WTC11 (cell line): ENCODE measurements at regions not wholly inside any gene's neighbourhood (a gene's known extent, or its start where the extent isn't known, plus 50 kb on each side); places are given as distances from the start of the nearest gene placed in this dataset.

Source experiments
- ATAC-seq: fragments of 200-7000 bp; cut with Tn5 transposase; 2 replicates; pipeline ENCODE4 v1.10.0; 2021; ENCODE audit warnings: mild to moderate bottlenecking, moderate library complexity
- CTCF ChIA-PET: fragments of 300-600 bp; sonication (Branson Sonifier 250); formaldehyde crosslinking; loops from one replicate; lab custom pipeline; 2021; ENCODE audit warnings: antibody characterized with exemption; lab: Charles Lee
- POLR2A ChIA-PET: fragments of 350-600 bp; sonication (Branson Sonifier 250); formaldehyde crosslinking; loops from one replicate; lab custom pipeline; 2021; ENCODE audit warnings: antibody characterized with exemption; lab: Charles Lee
- DNase-seq: peaks from one replicate; pipeline ENCODE4 v3.0.0; 2021; ENCODE audit warnings: low spot score
- H3K27ac Mint-ChIP-seq: 2 replicates; pipeline ENCODE4 v1.8.0; 2021; ENCODE audit warnings: mixed read lengths
- H3K27me3 Mint-ChIP-seq: 2 replicates; pipeline ENCODE4 v1.8.0; 2021; ENCODE audit warnings: low read depth, mild to moderate bottlenecking, moderate library complexity, mixed read lengths
- H3K36me3 Mint-ChIP-seq: 2 replicates; pipeline ENCODE4 v1.8.0; 2021; ENCODE audit warnings: mixed read lengths
- H3K4me1 Mint-ChIP-seq: 2 replicates; pipeline ENCODE4 v1.8.0; 2022; ENCODE audit warnings: mixed read lengths
- H3K4me3 Mint-ChIP-seq: 2 replicates; pipeline ENCODE4 v1.8.0; 2021; ENCODE audit warnings: mild to moderate bottlenecking, moderate library complexity, mixed read lengths
- H3K9me3 Mint-ChIP-seq: 2 replicates; pipeline ENCODE4 v1.8.0; 2021; ENCODE audit warnings: mixed read lengths
- AR ChIP-seq: fragments of 250-450 bp; sonication (Bioruptor Pico); IDR thresholded peaks from 2 replicates; pipeline ENCODE4 v1.9.0; 2021; ENCODE audit warnings: mild to moderate bottlenecking
- CREM ChIP-seq: sonication (generic); formaldehyde crosslinking; IDR thresholded peaks from 2 replicates; pipeline ENCODE4 v1.8.1; 2022; ENCODE audit warnings: mild to moderate bottlenecking, missing genetic modification reagents, moderate library complexity
- ELF4 ChIP-seq: sonication (generic); formaldehyde crosslinking; IDR thresholded peaks from 2 replicates; pipeline ENCODE4 v1.8.1; 2022; ENCODE audit warnings: low read depth, mild to moderate bottlenecking, moderate library complexity, missing genetic modification reagents
- ESRRA ChIP-seq: sonication (generic); formaldehyde crosslinking; IDR thresholded peaks from 2 replicates; pipeline ENCODE4 v1.8.1; 2022; ENCODE audit warnings: mild to moderate bottlenecking, missing genetic modification reagents, borderline replicate concordance
- FOXJ3 ChIP-seq: sonication (generic); formaldehyde crosslinking; IDR thresholded peaks from 2 replicates; pipeline ENCODE4 v1.9.0; 2021; ENCODE audit warnings: missing genetic modification reagents, mild to moderate bottlenecking, borderline replicate concordance
- GTF2I ChIP-seq: fragments of 250-450 bp; sonication (Bioruptor Pico); conservative IDR thresholded peaks from 2 replicates; pipeline ENCODE4 v1.4.0; 2021; ENCODE audit warnings: mild to moderate bottlenecking
- IRF1 ChIP-seq: sonication (generic); formaldehyde crosslinking; IDR thresholded peaks from 2 replicates; pipeline ENCODE4 v1.8.0; 2023; ENCODE audit warnings: missing genetic modification reagents
- KAT7 ChIP-seq: sonication (generic); formaldehyde crosslinking; IDR thresholded peaks from 2 replicates; pipeline ENCODE4 v1.8.1; 2023; ENCODE audit warnings: missing genetic modification reagents, mild to moderate bottlenecking, borderline replicate concordance
- MYBL2 ChIP-seq: sonication (generic); formaldehyde crosslinking; IDR thresholded peaks from 2 replicates; pipeline ENCODE4 v1.8.1; 2023; ENCODE audit warnings: mild to moderate bottlenecking, moderate library complexity, missing genetic modification reagents
- NFATC4 ChIP-seq: fragments of 250-450 bp; sonication (Bioruptor Pico); IDR thresholded peaks from 2 replicates; pipeline ENCODE4 v1.9.0; 2021; ENCODE audit warnings: mild to moderate bottlenecking
- RELA ChIP-seq: sonication (generic); formaldehyde crosslinking; IDR thresholded peaks from 2 replicates; pipeline ENCODE4 v1.8.1; 2022; ENCODE audit warnings: missing genetic modification reagents, mild to moderate bottlenecking, borderline replicate concordance
- SMAD3 ChIP-seq: sonication (generic); formaldehyde crosslinking; IDR thresholded peaks from 2 replicates; pipeline ENCODE4 v1.8.0; 2022; ENCODE audit warnings: missing genetic modification reagents, mild to moderate bottlenecking, borderline replicate concordance
- SMAD4 ChIP-seq: sonication (generic); formaldehyde crosslinking; IDR thresholded peaks from 2 replicates; pipeline ENCODE4 v1.8.0; 2022; ENCODE audit warnings: mild to moderate bottlenecking, missing genetic modification reagents
- SOX15 ChIP-seq: fragments of 250-450 bp; sonication (Bioruptor Pico); IDR thresholded peaks from 2 replicates; pipeline ENCODE4 v1.9.0; 2021; ENCODE audit warnings: mild to moderate bottlenecking
- ZBTB21 ChIP-seq: sonication (generic); formaldehyde crosslinking; IDR thresholded peaks from 2 replicates; pipeline ENCODE4 v1.8.1; 2023; ENCODE audit warnings: mild to moderate bottlenecking, missing genetic modification reagents, borderline replicate concordance
- ZMAT4 ChIP-seq: fragments of 250-450 bp; sonication (Bioruptor Pico); IDR thresholded peaks from 2 replicates; pipeline ENCODE4 v1.9.0; 2021; ENCODE audit warnings: mild to moderate bottlenecking
- ZNF232 ChIP-seq: sonication (generic); formaldehyde crosslinking; IDR thresholded peaks from 2 replicates; pipeline ENCODE4 v1.8.0; 2022; ENCODE audit warnings: mild to moderate bottlenecking, missing genetic modification reagents
- ZNF263 ChIP-seq: sonication (generic); formaldehyde crosslinking; IDR thresholded peaks from 2 replicates; pipeline ENCODE4 v1.8.1; 2022; ENCODE audit warnings: low read depth, mild to moderate bottlenecking, moderate library complexity, missing genetic modification reagents
- ZNF317 ChIP-seq: sonication (generic); formaldehyde crosslinking; IDR thresholded peaks from 2 replicates; pipeline ENCODE4 v1.8.1; 2023; ENCODE audit warnings: low read depth, mild to moderate bottlenecking, moderate library complexity, missing genetic modification reagents, borderline replicate concordance
- ZNF416 ChIP-seq: fragments of 250-450 bp; sonication (Bioruptor Pico); IDR thresholded peaks from 2 replicates; pipeline ENCODE4 v1.9.0; 2021; ENCODE audit warnings: mild to moderate bottlenecking, inconsistent platforms
- ZNF425 ChIP-seq: fragments of 250-450 bp; sonication (Bioruptor Pico); conservative IDR thresholded peaks from 2 replicates; pipeline ENCODE4 v1.9.0; 2021; ENCODE audit warnings: mild to moderate bottlenecking
- ZNF512 ChIP-seq: sonication (generic); formaldehyde crosslinking; IDR thresholded peaks from 2 replicates; pipeline ENCODE4 v1.8.1; 2022; ENCODE audit warnings: missing genetic modification reagents, borderline replicate concordance
- ZNF671 ChIP-seq: fragments of 250-450 bp; sonication (Bioruptor Pico); IDR thresholded peaks from 2 replicates; pipeline ENCODE4 v1.8.0; 2021; ENCODE audit warnings: mild to moderate bottlenecking

- no peak for ATAC-seq
- Mint-ChIP-seq H3K4me1 (peaks cover 3% of the 10 kb centered on the region), H3K27ac (no peak overlapping the region), H3K9me3 (peaks cover 9% of the 10 kb centered on the region), H3K27me3 (no peaks in the 10 kb centered on the region), H3K36me3 (peaks cover 9% of the 10 kb centered on the region), H3K4me3 (no peak overlapping the region)
- CTCF ChIA-PET = no interaction called here
- POLR2A ChIA-PET = no interaction called here
- DNase-seq = no peak
- no peak for TF ChIP-seq RELA (CRISPR knock-in tag)
- TF ChIP-seq ZMAT4 = no peak
- TF ChIP-seq IRF1 (CRISPR knock-in tag) = no peak
- no peak for TF ChIP-seq KAT7 (CRISPR knock-in tag)
- TF ChIP-seq ZNF317 = no peak
- no peak for TF ChIP-seq NFATC4
- TF ChIP-seq ZNF671 (CRISPR knock-in tag) = no peak
- TF ChIP-seq ESRRA (CRISPR knock-in tag) = no peak
- TF ChIP-seq MYBL2 (CRISPR knock-in tag) = no peak
- TF ChIP-seq SOX15 (CRISPR knock-in tag) = no peak
- no peak for TF ChIP-seq ELF4 (CRISPR knock-in tag)
Observed at GRCh38 chr13:81795710-81796109, 1454.8 kb upstream of the SPRY2 start.

- Mint-ChIP-seq H3K27me3 (no peaks in the 10 kb centered on the region), H3K27ac (no peak overlapping the region), H3K4me3 (no peak overlapping the region), H3K4me1 (no peaks in the 10 kb centered on the region), H3K36me3 (peaks cover 12% of the 10 kb centered on the region), H3K9me3 (peaks cover 27% of the 10 kb centered on the region)
- CTCF ChIA-PET = no interaction called here
- POLR2A ChIA-PET = no interaction called here
- DNase-seq (no peak), ATAC-seq (no peak)
- TF ChIP-seq SMAD4 (CRISPR knock-in tag) (no peak), ZNF232 (CRISPR knock-in tag) (no peak), FOXJ3 (no peak), ZBTB21 (CRISPR knock-in tag) (no peak), GTF2I (CRISPR knock-in tag) (no peak)
Observed at GRCh38 chr13:81791641-81792040, 1450.7 kb upstream of the SPRY2 start.

GRCh38 chr13:81781471-81781870 is 1440.5 kb upstream of the SPRY2 start:
- no peaks in the 10 kb centered on the region for H3K36me3 Mint-ChIP-seq
- ATAC-seq (no peak), DNase-seq (no peak)
- no peak overlapping the region for H3K4me3 Mint-ChIP-seq
- ChIA-PET CTCF (no interaction called here), POLR2A (no interaction called here)
- H3K27ac Mint-ChIP-seq = no peak overlapping the region
- peaks cover 18% of the 10 kb centered on the region for H3K4me1 Mint-ChIP-seq
- TF ChIP-seq SMAD3 (CRISPR knock-in tag) (no peak), ZNF425 (CRISPR knock-in tag) (no peak)
- H3K9me3 Mint-ChIP-seq = peaks cover 5% of the 10 kb centered on the region; the same call in 1 of the 2 replicates
- no peaks in the 10 kb centered on the region for H3K27me3 Mint-ChIP-seq

GRCh38 chr13:81779876-81780275 is 1439.0 kb upstream of the SPRY2 start:
- peaks cover 9% of the 10 kb centered on the region; the same call in 1 of the 2 replicates for H3K9me3 Mint-ChIP-seq
- no peaks in the 10 kb centered on the region for H3K36me3 Mint-ChIP-seq
- peak overlapping the region; percentile 43; the same call in 1 of the 2 replicates for H3K27ac Mint-ChIP-seq
- no peak overlapping the region for H3K4me3 Mint-ChIP-seq
- CTCF ChIA-PET = no interaction called here
- H3K27me3 Mint-ChIP-seq = no peaks in the 10 kb centered on the region
- ATAC-seq = no peak
- DNase-seq = no peak
- TF ChIP-seq AR = no peak
- TF ChIP-seq ZMAT4 = no peak
- no peak for TF ChIP-seq ZNF671 (CRISPR knock-in tag)
- TF ChIP-seq SOX15 (CRISPR knock-in tag) = no peak
- TF ChIP-seq CREM = no peak
- TF ChIP-seq ZNF512 (CRISPR knock-in tag) = no peak
- no peak for TF ChIP-seq ZNF263
- no peak for TF ChIP-seq ZNF416 (CRISPR knock-in tag)
- TF ChIP-seq, all 79 proteins: peak for 0
- peaks cover 18% of the 10 kb centered on the region for H3K4me1 Mint-ChIP-seq
- POLR2A ChIA-PET = no interaction called here
